ENCODE measurements at regions not wholly inside any gene's neighbourhood (a gene's known extent, or its start where the extent isn't known, plus 50 kb on each side); places are given as distances from the start of the nearest gene placed in this dataset.

GRCh38 chr6:150535818-150536220 lies 63.9 kb upstream of the PLEKHG1 start:
- no peaks in the 10 kb centered on the region for H3F3A ChIP-seq (ENCODE audit: insufficient read depth)
- H3K9me2 ChIP-seq (replicated peaks; ENCODE audit: insufficient read depth, low read length): no peaks in the 10 kb centered on the region
- H4K20me1 ChIP-seq (ENCODE audit: low read depth, low read length): no peaks in the 10 kb centered on the region
- no peaks in the 10 kb centered on the region for H3K27me3 ChIP-seq (ENCODE audit: low read length)
- no peaks in the 10 kb centered on the region for H3K79me2 ChIP-seq (ENCODE audit: insufficient read depth, low read length)
- no peak overlapping the region for H3K27ac ChIP-seq (ENCODE audit: low read depth, low read length)
- H3K9me3 ChIP-seq (ENCODE audit: insufficient read depth, low read length): no peaks in the 10 kb centered on the region
- no peak for TF ChIP-seq EZH2phosphoT487 (conservative IDR thresholded peaks at IDR 0.05; ENCODE audit: low read length)
- no peak for TF ChIP-seq CTCF (IDR thresholded peaks at IDR 0.05; ENCODE audit: insufficient read depth, low read length, poor library complexity, severe bottlenecking)
- H2AFZ ChIP-seq (ENCODE audit: low read depth, low read length, severe bottlenecking): no peak overlapping the region
- no peak overlapping the region for H3K4me3 ChIP-seq (ENCODE audit: insufficient read depth, low read length, poor library complexity, severe bottlenecking)
- no peak overlapping the region for H3K9ac ChIP-seq (ENCODE audit: low read length)
- no peak overlapping the region for H3K4me2 ChIP-seq (ENCODE audit: low read depth, low read length, poor library complexity, severe bottlenecking)
- H3K36me3 ChIP-seq (ENCODE audit: low read length): no peaks in the 10 kb centered on the region

- H2AFZ ChIP-seq (ENCODE audit: low read depth, low read length, severe bottlenecking): no peak overlapping the region
- H3K4me2 ChIP-seq (ENCODE audit: low read depth, low read length, poor library complexity, severe bottlenecking): no peak overlapping the region
- H3F3A ChIP-seq (ENCODE audit: insufficient read depth): no peaks in the 10 kb centered on the region
- no peak overlapping the region for H3K27ac ChIP-seq (ENCODE audit: low read depth, low read length)
- H3K36me3 ChIP-seq (ENCODE audit: low read length): no peaks in the 10 kb centered on the region
- H3K9me3 ChIP-seq (ENCODE audit: insufficient read depth, low read length): no peaks in the 10 kb centered on the region
- H4K20me1 ChIP-seq (ENCODE audit: low read depth, low read length): no peaks in the 10 kb centered on the region
- H3K9me2 ChIP-seq (replicated peaks; ENCODE audit: insufficient read depth, low read length): no peaks in the 10 kb centered on the region
- no peak overlapping the region for H3K4me3 ChIP-seq (ENCODE audit: insufficient read depth, low read length, poor library complexity, severe bottlenecking)
- H3K9ac ChIP-seq (ENCODE audit: low read length): no peak overlapping the region
- no peaks in the 10 kb centered on the region for H3K79me2 ChIP-seq (ENCODE audit: insufficient read depth, low read length)
- H3K27me3 ChIP-seq (ENCODE audit: low read length): no peaks in the 10 kb centered on the region
- no peak for TF ChIP-seq CTCF (IDR thresholded peaks at IDR 0.05; ENCODE audit: insufficient read depth, low read length, poor library complexity, severe bottlenecking)
- no peak for TF ChIP-seq EZH2phosphoT487 (conservative IDR thresholded peaks at IDR 0.05; ENCODE audit: low read length)
Measured at GRCh38 chr6:150536835-150537234, 62.9 kb upstream of the PLEKHG1 start.

- TF ChIP-seq EZH2phosphoT487 (conservative IDR thresholded peaks at IDR 0.05; ENCODE audit: low read length) (no peak), CTCF (IDR thresholded peaks at IDR 0.05; ENCODE audit: insufficient read depth, low read length, poor library complexity, severe bottlenecking) (no peak)
- Histone ChIP-seq H3K36me3 (ENCODE audit: low read length) (no peaks in the 10 kb centered on the region), H3K4me3 (ENCODE audit: insufficient read depth, low read length, poor library complexity, severe bottlenecking) (no peak overlapping the region), H3K27ac (ENCODE audit: low read depth, low read length) (no peak overlapping the region), H3K27me3 (ENCODE audit: low read length) (no peaks in the 10 kb centered on the region), H3K9me2 (replicated peaks; ENCODE audit: insufficient read depth, low read length) (no peaks in the 10 kb centered on the region), H3K79me2 (ENCODE audit: insufficient read depth, low read length) (no peaks in the 10 kb centered on the region), H3F3A (ENCODE audit: insufficient read depth) (no peaks in the 10 kb centered on the region), H4K20me1 (ENCODE audit: low read depth, low read length) (no peaks in the 10 kb centered on the region), H3K4me2 (ENCODE audit: low read depth, low read length, poor library complexity, severe bottlenecking) (no peak overlapping the region), H2AFZ (ENCODE audit: low read depth, low read length, severe bottlenecking) (no peak overlapping the region), H3K9ac (ENCODE audit: low read length) (no peak overlapping the region), H3K9me3 (ENCODE audit: insufficient read depth, low read length) (no peaks in the 10 kb centered on the region)
Measured at GRCh38 chr6:150537491-150537890, 62.2 kb upstream of the PLEKHG1 start.
